GM18870 (cell line): ENCODE measurements at regions not wholly inside any gene's neighbourhood (a gene's known extent, or its start where the extent isn't known, plus 50 kb on each side); places are given as distances from the start of the nearest gene placed in this dataset.
"Not testable (repeated sequence)": the region's sequence is repeated elsewhere in the genome, so short reads cannot be mapped to it uniquely, and the experiment has no call there.

Experiments
- ATAC-seq: cut with Tn5 transposase; IDR thresholded peaks from one replicate; pipeline ENCODE4 v1.9.1; 2021; ENCODE audit warnings: moderate library complexity; ENCODE audit not compliant: unreplicated experiment

GRCh38 chr12:91289906-91290305 is 107.3 kb upstream of the DCN start:
- ATAC-seq: no peak

GRCh38 chr12:91289072-91289471 is 106.5 kb upstream of the DCN start:
- ATAC-seq: no peak

GRCh38 chr12:91287753-91288152 is 105.1 kb upstream of the DCN start:
- no peak for ATAC-seq

- no peak for ATAC-seq
These were observed 95.5 kb upstream of the DCN start for GRCh38 chr12:91278126-91278525.

GRCh38 chr12:91276509-91276908 is 93.9 kb upstream of the DCN start:
- ATAC-seq: no peak

- ATAC-seq: no peak
These were observed 92.7 kb upstream of the DCN start for GRCh38 chr12:91275321-91275720.

- ATAC-seq: no peak
These were observed 92.3 kb upstream of the DCN start for GRCh38 chr12:91274916-91275315.

- ATAC-seq: no peak
These were observed 90.9 kb upstream of the DCN start for GRCh38 chr12:91273560-91273959.

- no peak for ATAC-seq
These were observed 89.9 kb upstream of the DCN start for GRCh38 chr12:91272461-91273063.

GRCh38 chr12:91271185-91271584 is 88.6 kb upstream of the DCN start:
- ATAC-seq: no peak

GRCh38 chr12:91267039-91267438 is 84.4 kb upstream of the DCN start:
- ATAC-seq: no peak

- no peak for ATAC-seq
These were observed 81.6 kb upstream of the DCN start for GRCh38 chr12:91264178-91264577.

GRCh38 chr12:91261820-91262676 is 79.4 kb upstream of the DCN start:
- ATAC-seq: no peak

- no peak for ATAC-seq
These were observed 73.8 kb upstream of the DCN start for GRCh38 chr12:91256411-91256810.

GRCh38 chr12:91252341-91252740 is 69.7 kb upstream of the DCN start:
- no peak for ATAC-seq

- no peak for ATAC-seq
These were observed 67.7 kb upstream of the DCN start for GRCh38 chr12:91250273-91250665.

- ATAC-seq: no peak
These were observed 67.1 kb upstream of the DCN start for GRCh38 chr12:91249518-91250272.

- no peak for ATAC-seq
These were observed 66.4 kb upstream of the DCN start for GRCh38 chr12:91249054-91249453.

GRCh38 chr12:91243177-91243576 is 60.6 kb upstream of the DCN start:
- ATAC-seq: not testable (repeated sequence)

GRCh38 chr12:91241756-91242155 is 59.1 kb upstream of the DCN start:
- no peak for ATAC-seq

- no peak for ATAC-seq
These were observed 57.9 kb upstream of the DCN start for GRCh38 chr12:91240386-91241095.
